GM23338 (cell line): ENCODE measurements at regions not wholly inside any gene's neighbourhood (a gene's known extent, or its start where the extent isn't known, plus 50 kb on each side); places are given as distances from the start of the nearest gene placed in this dataset.

Source experiments
- ATAC-seq: fragments of 200-7000 bp; cut with Tn5 transposase; 3 replicates; pipeline ENCODE4 v1.9.1; 2020
- DNase-seq: peaks from one replicate; pipeline ENCODE4 v3.0.0-alpha.2; 2015; ENCODE audit warnings: low spot score
- H2AFZ ChIP-seq: fragments of 200-600 bp; sonication (generic); 2 replicates; pipeline ENCODE4 v1.8.0; 2016; ENCODE audit warnings: antibody characterized with exemption, mild to moderate bottlenecking, moderate library complexity
- H3F3A ChIP-seq: fragments of 200-600 bp; sonication (generic); replicated peaks from 2 replicates; pipeline ENCODE4 v1.8.0; 2017; ENCODE audit warnings: antibody characterized with exemption, mixed run types, low read depth
- H3K27ac ChIP-seq: fragments of 200-600 bp; sonication (generic); 2 replicates; pipeline ENCODE4 v1.6.1; 2016; ENCODE audit warnings: low read depth
- H3K27me3 ChIP-seq: fragments of 200-600 bp; sonication (generic); 2 replicates; pipeline ENCODE4 v1.8.0; 2016; ENCODE audit warnings: mild to moderate bottlenecking, mixed run types, moderate library complexity; ENCODE audit not compliant: insufficient read depth
- H3K36me3 ChIP-seq: fragments of 200-600 bp; sonication (generic); 2 replicates; pipeline ENCODE4 v1.8.0; 2016; ENCODE audit warnings: mild to moderate bottlenecking; ENCODE audit not compliant: insufficient read depth
- H3K4me1 ChIP-seq: fragments of 200-600 bp; sonication (generic); 2 replicates; pipeline ENCODE4 v1.8.0; 2016; ENCODE audit warnings: mild to moderate bottlenecking, moderate library complexity; ENCODE audit not compliant: insufficient read depth
- H3K4me2 ChIP-seq: fragments of 200-600 bp; sonication (generic); 2 replicates; pipeline ENCODE4 v1.7.1; 2017; ENCODE audit warnings: mixed run types
- H3K4me3 ChIP-seq: fragments of 200-600 bp; sonication (generic); 2 replicates; pipeline ENCODE4 v1.6.1; 2016; ENCODE audit warnings: mixed run types
- H3K79me2 ChIP-seq: fragments of 200-600 bp; sonication (generic); replicated peaks from 2 replicates; pipeline ENCODE4 v1.8.0; 2017; ENCODE audit warnings: mild to moderate bottlenecking; ENCODE audit not compliant: insufficient read depth
- H3K9me2 ChIP-seq: fragments of 200-600 bp; sonication (generic); 2 replicates; pipeline ENCODE4 v1.8.0; 2017; ENCODE audit not compliant: insufficient read depth
- H4K20me1 ChIP-seq: fragments of 200-600 bp; sonication (generic); replicated peaks from 2 replicates; pipeline ENCODE4 v1.8.0; 2017; ENCODE audit warnings: mild to moderate bottlenecking; ENCODE audit not compliant: insufficient read depth
- H3K27ac Mint-ChIP-seq: 2 replicates; pipeline ENCODE4 v1.8.0; 2020; ENCODE audit warnings: inconsistent platforms, mild to moderate bottlenecking, moderate library complexity, mixed read lengths
- H3K27me3 Mint-ChIP-seq: 3 replicates; pipeline ENCODE4 v1.8.0; 2022; ENCODE audit warnings: low read depth, mild to moderate bottlenecking, moderate library complexity, mixed read lengths, inconsistent platforms; ENCODE audit not compliant: insufficient read depth, poor library complexity
- H3K36me3 Mint-ChIP-seq: 3 replicates; pipeline ENCODE4 v1.8.0; 2021; ENCODE audit warnings: low read depth, mild to moderate bottlenecking, inconsistent platforms, moderate library complexity, mixed read lengths
- H3K4me1 Mint-ChIP-seq: 3 replicates; pipeline ENCODE4 v1.8.0; 2020; ENCODE audit warnings: mild to moderate bottlenecking, inconsistent platforms, mixed read lengths
- H3K4me3 Mint-ChIP-seq: 3 replicates; pipeline ENCODE4 v1.8.0; 2021; ENCODE audit warnings: moderate library complexity, mild to moderate bottlenecking, inconsistent platforms, mixed read lengths
- H3K9me3 Mint-ChIP-seq: 3 replicates; pipeline ENCODE4 v1.8.0; 2020; ENCODE audit warnings: moderate library complexity, mild to moderate bottlenecking, inconsistent platforms, mixed read lengths
- CREB1 ChIP-seq: fragments of 250-450 bp; sonication (Bioruptor Pico); IDR thresholded peaks from 2 replicates; pipeline ENCODE4 v1.5.0; 2020; ENCODE audit warnings: low read depth, mild to moderate bottlenecking, moderate library complexity
- CTCF ChIP-seq, 2 experiments: fragments of 200-600 bp in 1 of 2; sonication (generic) in 1 of 2; conservative IDR thresholded peaks; 2 replicates each; pipeline versions ENCODE4 v1.5.1 to v1.6.1; 2016 to 2017; ENCODE audit warnings: antibody characterized with exemption in 2 of 2, low read depth in 2 of 2, mild to moderate bottlenecking in 2 of 2, moderate library complexity in 1 of 2
- ETS1 ChIP-seq: IDR thresholded peaks from 2 replicates; pipeline ENCODE4 v1.6.1; 2016; ENCODE audit warnings: antibody characterized with exemption
- EZH2 ChIP-seq: fragments of 200-600 bp; sonication (generic); IDR thresholded peaks from one replicate; pipeline ENCODE4 v1.8.0; 2017; ENCODE audit warnings: antibody characterized with exemption, mild to moderate bottlenecking, low read depth; ENCODE audit not compliant: unreplicated experiment
- EZH2phosphoT487 ChIP-seq: fragments of 200-600 bp; sonication (generic); IDR thresholded peaks from one replicate; pipeline ENCODE4 v1.8.1; 2018; ENCODE audit warnings: antibody characterized with exemption; ENCODE audit not compliant: unreplicated experiment
- JUNB ChIP-seq: IDR thresholded peaks from one replicate; pipeline ENCODE4 v1.6.1; 2016; ENCODE audit warnings: antibody characterized with exemption; ENCODE audit not compliant: unreplicated experiment
- NANOG ChIP-seq: IDR thresholded peaks from 2 replicates; pipeline ENCODE4 v1.6.1; 2016; ENCODE audit warnings: antibody characterized with exemption, borderline replicate concordance
- POLR2AphosphoS5 ChIP-seq: IDR thresholded peaks from 2 replicates; pipeline ENCODE4 v1.6.1; 2016; ENCODE audit warnings: antibody characterized with exemption, low read depth
- STAT1 ChIP-seq: IDR thresholded peaks from one replicate; pipeline ENCODE4 v1.6.1; 2016; ENCODE audit warnings: antibody characterized with exemption; ENCODE audit not compliant: unreplicated experiment
- ZNF114 ChIP-seq: fragments of 250-450 bp; sonication (Bioruptor Pico); IDR thresholded peaks from 2 replicates; pipeline ENCODE4 v1.5.0; 2020; ENCODE audit warnings: mild to moderate bottlenecking, moderate library complexity
- ZNF331 ChIP-seq: fragments of 250-450 bp; sonication (Bioruptor Pico); IDR thresholded peaks from 2 replicates; pipeline ENCODE4 v1.5.0; 2020; ENCODE audit warnings: low read depth, mild to moderate bottlenecking, moderate library complexity
- ZNF462 ChIP-seq: fragments of 250-450 bp; sonication (Bioruptor Pico); IDR thresholded peaks from 2 replicates; pipeline ENCODE4 v1.5.0; 2020; ENCODE audit warnings: mild to moderate bottlenecking, moderate library complexity
- TF ChIP-seq, protein P1 (sequence below): IDR thresholded peaks from one replicate; pipeline ENCODE4 v1.6.1; 2018; ENCODE audit warnings: antibody characterized with exemption; ENCODE audit not compliant: unreplicated experiment

GRCh38 chr16:65760874-65761273 lies 605.6 kb upstream of the CDH5 start:
- no peak overlapping the region for H3K27ac ChIP-seq

More at GRCh38 chr16:65760874-65761273, 605.6 kb upstream of the CDH5 start:
- H3K36me3 ChIP-seq: no peaks in the 10 kb centered on the region
- H3K36me3 Mint-ChIP-seq: no peaks in the 10 kb centered on the region
- H3K9me3 Mint-ChIP-seq: no peaks in the 10 kb centered on the region; the same call in 2 of the 3 replicates
- peaks cover 25% of the 10 kb centered on the region for H3K9me2 ChIP-seq
- no peak overlapping the region for H3K4me3 Mint-ChIP-seq
- H3K27ac Mint-ChIP-seq: no peak overlapping the region
- ATAC-seq (no peak), DNase-seq (no peak)
- H3K4me1 ChIP-seq: peaks cover 15% of the 10 kb centered on the region
- TF ChIP-seq ZNF331 (CRISPR knock-in tag) (no peak), CREB1 (CRISPR knock-in tag) (no peak), ZNF114 (CRISPR knock-in tag) (no peak), POLR2AphosphoS5 (no peak), NANOG (no peak), STAT1 (no peak), CTCF (conservative IDR thresholded peaks at IDR 0.05; ENCODE audit: low read depth in 2 of 2) (no peak), ZNF462 (CRISPR knock-in tag) (no peak), EZH2 (no peak), EZH2phosphoT487 (no peak), ETS1 (no peak), JUNB (no peak)
- TF ChIP-seq, protein P1, sequence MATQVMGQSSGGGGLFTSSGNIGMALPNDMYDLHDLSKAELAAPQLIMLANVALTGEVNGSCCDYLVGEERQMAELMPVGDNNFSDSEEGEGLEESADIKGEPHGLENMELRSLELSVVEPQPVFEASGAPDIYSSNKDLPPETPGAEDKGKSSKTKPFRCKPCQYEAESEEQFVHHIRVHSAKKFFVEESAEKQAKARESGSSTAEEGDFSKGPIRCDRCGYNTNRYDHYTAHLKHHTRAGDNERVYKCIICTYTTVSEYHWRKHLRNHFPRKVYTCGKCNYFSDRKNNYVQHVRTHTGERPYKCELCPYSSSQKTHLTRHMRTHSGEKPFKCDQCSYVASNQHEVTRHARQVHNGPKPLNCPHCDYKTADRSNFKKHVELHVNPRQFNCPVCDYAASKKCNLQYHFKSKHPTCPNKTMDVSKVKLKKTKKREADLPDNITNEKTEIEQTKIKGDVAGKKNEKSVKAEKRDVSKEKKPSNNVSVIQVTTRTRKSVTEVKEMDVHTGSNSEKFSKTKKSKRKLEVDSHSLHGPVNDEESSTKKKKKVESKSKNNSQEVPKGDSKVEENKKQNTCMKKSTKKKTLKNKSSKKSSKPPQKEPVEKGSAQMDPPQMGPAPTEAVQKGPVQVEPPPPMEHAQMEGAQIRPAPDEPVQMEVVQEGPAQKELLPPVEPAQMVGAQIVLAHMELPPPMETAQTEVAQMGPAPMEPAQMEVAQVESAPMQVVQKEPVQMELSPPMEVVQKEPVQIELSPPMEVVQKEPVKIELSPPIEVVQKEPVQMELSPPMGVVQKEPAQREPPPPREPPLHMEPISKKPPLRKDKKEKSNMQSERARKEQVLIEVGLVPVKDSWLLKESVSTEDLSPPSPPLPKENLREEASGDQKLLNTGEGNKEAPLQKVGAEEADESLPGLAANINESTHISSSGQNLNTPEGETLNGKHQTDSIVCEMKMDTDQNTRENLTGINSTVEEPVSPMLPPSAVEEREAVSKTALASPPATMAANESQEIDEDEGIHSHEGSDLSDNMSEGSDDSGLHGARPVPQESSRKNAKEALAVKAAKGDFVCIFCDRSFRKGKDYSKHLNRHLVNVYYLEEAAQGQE: no peak
- H3K4me3 ChIP-seq: no peak overlapping the region
- no peak overlapping the region for H2AFZ ChIP-seq
- no peaks in the 10 kb centered on the region for H3K27me3 Mint-ChIP-seq
- no peak overlapping the region for H3K4me2 ChIP-seq
- H3K79me2 ChIP-seq: no peaks in the 10 kb centered on the region
- no peaks in the 10 kb centered on the region for H3K27me3 ChIP-seq
- H4K20me1 ChIP-seq: no peaks in the 10 kb centered on the region
- H3F3A ChIP-seq: no peaks in the 10 kb centered on the region
- H3K4me1 Mint-ChIP-seq: peaks cover 12% of the 10 kb centered on the region
